B cell (primary cell): ENCODE measurements at regions not wholly inside any gene's neighbourhood (a gene's known extent, or its start where the extent isn't known, plus 50 kb on each side); places are given as distances from the start of the nearest gene placed in this dataset.

ENCODE experiments used
- EZH2 ChIP-seq: IDR thresholded peaks from 2 replicates; pipeline ENCODE4 v1.6.1; 2012; ENCODE audit warnings: borderline replicate concordance, low read depth, mild to moderate bottlenecking, moderate library complexity, low read length; ENCODE audit not compliant: insufficient read depth, poor library complexity, severe bottlenecking
- TF ChIP-seq, protein P1 (sequence below): fragments of 200-600 bp; IDR thresholded peaks from one replicate; pipeline ENCODE4 v1.8.0; 2022; ENCODE audit warnings: antibody characterized with exemption, mild to moderate bottlenecking

DNA sequence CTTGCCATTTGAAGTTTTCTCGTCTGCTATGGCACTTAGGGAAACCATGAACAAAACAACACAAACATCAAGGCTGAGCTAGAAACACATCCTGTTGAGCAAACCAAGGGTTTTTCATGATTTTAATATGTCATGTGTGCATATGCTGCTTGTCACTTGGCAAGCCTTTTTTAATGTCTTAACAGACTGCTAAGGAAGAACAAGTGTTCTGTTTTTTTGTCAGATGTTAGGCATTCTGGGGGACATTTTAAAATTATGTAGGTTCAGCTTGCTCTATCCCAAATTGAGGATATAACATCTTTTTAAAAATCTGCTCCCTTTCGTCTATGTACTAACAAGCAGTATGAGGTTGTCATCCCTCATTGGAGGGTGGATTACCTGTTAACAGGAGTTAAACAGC, 150.3 kb downstream of the HTR1A start:
- TF ChIP-seq, protein P1, sequence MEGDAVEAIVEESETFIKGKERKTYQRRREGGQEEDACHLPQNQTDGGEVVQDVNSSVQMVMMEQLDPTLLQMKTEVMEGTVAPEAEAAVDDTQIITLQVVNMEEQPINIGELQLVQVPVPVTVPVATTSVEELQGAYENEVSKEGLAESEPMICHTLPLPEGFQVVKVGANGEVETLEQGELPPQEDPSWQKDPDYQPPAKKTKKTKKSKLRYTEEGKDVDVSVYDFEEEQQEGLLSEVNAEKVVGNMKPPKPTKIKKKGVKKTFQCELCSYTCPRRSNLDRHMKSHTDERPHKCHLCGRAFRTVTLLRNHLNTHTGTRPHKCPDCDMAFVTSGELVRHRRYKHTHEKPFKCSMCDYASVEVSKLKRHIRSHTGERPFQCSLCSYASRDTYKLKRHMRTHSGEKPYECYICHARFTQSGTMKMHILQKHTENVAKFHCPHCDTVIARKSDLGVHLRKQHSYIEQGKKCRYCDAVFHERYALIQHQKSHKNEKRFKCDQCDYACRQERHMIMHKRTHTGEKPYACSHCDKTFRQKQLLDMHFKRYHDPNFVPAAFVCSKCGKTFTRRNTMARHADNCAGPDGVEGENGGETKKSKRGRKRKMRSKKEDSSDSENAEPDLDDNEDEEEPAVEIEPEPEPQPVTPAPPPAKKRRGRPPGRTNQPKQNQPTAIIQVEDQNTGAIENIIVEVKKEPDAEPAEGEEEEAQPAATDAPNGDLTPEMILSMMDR: no peak
- TF ChIP-seq EZH2: no peak
